ENCODE measurements at regions not wholly inside any gene's neighbourhood (a gene's known extent, or its start where the extent isn't known, plus 50 kb on each side); places are given as distances from the start of the nearest gene placed in this dataset.

DNA sequence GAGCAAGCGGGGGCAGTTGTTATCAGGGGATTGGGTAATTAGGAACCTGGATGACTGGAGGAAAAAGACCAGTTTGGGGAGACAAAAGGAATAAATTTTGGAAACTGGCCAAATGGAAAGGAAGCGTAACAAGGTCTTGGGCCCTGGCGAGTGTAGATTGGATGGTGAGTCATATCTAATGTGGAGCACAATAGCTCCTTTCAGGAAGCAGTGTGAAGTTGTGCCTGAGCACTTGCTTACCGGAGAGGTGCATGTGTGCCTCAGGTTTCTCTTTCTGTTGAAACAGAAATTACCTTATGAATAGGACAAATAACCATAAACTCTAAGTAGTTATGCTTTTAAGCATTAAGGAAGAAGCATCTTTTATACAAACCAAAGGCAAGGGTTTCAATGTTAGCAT, 176.4 kb downstream of the KIF4B start:
- TF ChIP-seq CTCF (IDR thresholded peaks at IDR 0.05; ENCODE audit: borderline replicate concordance, insufficient read depth, low read depth, low read length), result no peak
- H3K4me3 ChIP-seq (ENCODE audit: low read depth, low read length), result no peak overlapping the region

- no peak for TF ChIP-seq CTCF (IDR thresholded peaks at IDR 0.05; ENCODE audit: borderline replicate concordance, insufficient read depth, low read depth, low read length)
- H3K4me3 ChIP-seq (ENCODE audit: low read depth, low read length), result no peak overlapping the region
Measured at GRCh38 chr5:155193029-155193428, 179.5 kb downstream of the KIF4B start.

- no peak overlapping the region for H3K4me3 ChIP-seq (ENCODE audit: low read depth, low read length)
- no peak for TF ChIP-seq CTCF (IDR thresholded peaks at IDR 0.05; ENCODE audit: borderline replicate concordance, insufficient read depth, low read depth, low read length)
Measured at GRCh38 chr5:155193483-155194107, 180.0 kb downstream of the KIF4B start.

- TF ChIP-seq CTCF (IDR thresholded peaks at IDR 0.05; ENCODE audit: borderline replicate concordance, insufficient read depth, low read depth, low read length), result no peak
Measured at GRCh38 chr5:155200608-155201007, 187.1 kb downstream of the KIF4B start.

DNA sequence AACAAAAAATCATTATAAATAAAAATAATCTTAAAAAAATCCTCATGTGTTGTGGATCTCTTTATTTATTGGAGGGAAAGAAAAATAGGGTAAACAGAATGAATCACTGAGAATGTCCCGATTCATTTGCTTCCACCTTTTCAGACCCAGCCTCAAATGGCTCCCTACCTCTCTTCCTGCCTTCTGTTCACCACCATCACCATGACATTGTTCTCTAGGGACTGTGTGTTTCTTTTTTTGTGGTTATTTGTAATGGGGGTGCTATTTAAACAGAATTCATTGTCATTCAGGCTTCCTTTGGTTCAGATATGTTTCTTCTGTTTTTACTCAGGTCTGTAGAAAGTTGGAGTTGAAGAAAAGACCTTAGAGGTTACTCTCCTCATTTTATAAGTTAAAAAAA, 198.2 kb downstream of the KIF4B start:
- no peak for TF ChIP-seq CTCF (IDR thresholded peaks at IDR 0.05; ENCODE audit: borderline replicate concordance, insufficient read depth, low read depth, low read length)
- no peak overlapping the region for H3K4me3 ChIP-seq (ENCODE audit: low read depth, low read length)

More at GRCh38 chr5:155200608-155201007, 187.1 kb downstream of the KIF4B start:
- no peak overlapping the region for H3K4me3 ChIP-seq (ENCODE audit: low read depth, low read length)

- H3K4me3 ChIP-seq (ENCODE audit: low read depth, low read length), result no peak overlapping the region
- TF ChIP-seq CTCF (IDR thresholded peaks at IDR 0.05; ENCODE audit: borderline replicate concordance, insufficient read depth, low read depth, low read length), result no peak
Measured at GRCh38 chr5:155222393-155222792, 208.8 kb downstream of the KIF4B start.

GRCh38 chr5:155229135-155229534, 215.6 kb downstream of the KIF4B start:
- no peak overlapping the region for H3K4me3 ChIP-seq (ENCODE audit: low read depth, low read length)
- no peak for TF ChIP-seq CTCF (IDR thresholded peaks at IDR 0.05; ENCODE audit: borderline replicate concordance, insufficient read depth, low read depth, low read length)

All from GM12875 (cell line).